HPDE6-E6E7 (cell line): ENCODE measurements at regions not wholly inside any gene's neighbourhood (a gene's known extent, or its start where the extent isn't known, plus 50 kb on each side); places are given as distances from the start of the nearest gene placed in this dataset.
"Not testable (repeated sequence)": the region's sequence is repeated elsewhere in the genome, so short reads cannot be mapped to it uniquely, and the experiment has no call there.

Experiments used
- DNase-seq: peaks from one replicate; pipeline ENCODE4 v3.0.0; 2011; ENCODE audit warnings: missing footprints; ENCODE audit errors: extremely low spot score

DNA sequence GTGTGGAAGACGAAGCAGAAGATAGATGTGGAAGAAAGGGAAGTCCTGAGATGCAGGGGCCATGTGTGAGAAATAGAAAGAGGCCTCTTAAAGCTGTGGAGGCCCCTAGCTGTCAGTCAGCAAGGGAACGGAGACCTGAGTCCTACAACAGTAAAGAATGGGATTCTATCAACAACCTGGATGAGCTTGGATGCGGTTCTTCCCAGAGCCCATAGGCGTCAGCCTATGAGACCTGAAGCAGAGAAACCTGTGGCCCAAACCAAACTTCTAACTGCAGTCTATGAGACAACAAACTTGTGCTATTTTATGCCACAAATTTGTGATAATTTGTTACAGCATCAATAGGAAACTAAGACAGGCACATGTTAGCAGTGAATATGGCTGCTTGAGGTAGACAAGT is 583.7 kb downstream of the ADCYAP1 start:
- DNase-seq = no peak

DNA sequence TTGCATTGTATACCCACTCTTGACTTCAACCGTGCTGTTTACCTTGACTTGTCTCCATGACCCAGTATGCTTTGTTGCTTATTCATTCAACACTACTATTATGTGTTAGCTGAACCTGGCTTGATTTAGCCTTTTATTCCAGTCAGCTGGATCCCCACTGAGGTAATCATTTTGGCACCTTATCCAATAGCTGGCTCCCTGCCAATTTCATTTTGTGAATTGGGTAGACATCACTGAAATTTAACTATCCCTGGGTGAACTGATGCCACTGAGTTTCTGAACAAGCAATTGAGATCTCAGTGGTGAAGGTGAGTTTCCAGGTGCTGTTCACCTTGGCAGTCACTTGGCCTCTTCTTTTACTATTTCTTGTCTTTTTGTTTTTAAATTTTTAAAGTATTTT is 584.3 kb downstream of the ADCYAP1 start:
- DNase-seq = no peak

DNA sequence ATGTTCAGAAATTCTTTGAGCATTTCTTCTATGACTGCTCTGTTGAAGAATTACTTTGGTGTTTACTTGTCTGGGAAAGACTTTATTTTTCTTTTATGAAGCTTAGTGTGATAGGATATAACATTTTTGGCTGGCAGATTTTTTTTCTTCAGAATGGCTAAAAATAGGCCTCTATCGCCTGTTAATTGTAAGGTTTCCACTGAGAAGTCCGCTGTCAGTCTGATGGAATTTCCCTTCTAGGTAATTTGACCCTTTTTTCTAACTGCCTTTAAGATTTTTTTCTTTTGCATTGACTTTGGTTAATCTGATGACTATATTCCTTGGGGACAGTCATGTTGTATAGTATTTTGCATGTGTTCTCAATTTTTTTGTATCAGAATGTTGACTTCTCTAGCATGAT is 590.7 kb downstream of the ADCYAP1 start:
- DNase-seq = no peak

DNA sequence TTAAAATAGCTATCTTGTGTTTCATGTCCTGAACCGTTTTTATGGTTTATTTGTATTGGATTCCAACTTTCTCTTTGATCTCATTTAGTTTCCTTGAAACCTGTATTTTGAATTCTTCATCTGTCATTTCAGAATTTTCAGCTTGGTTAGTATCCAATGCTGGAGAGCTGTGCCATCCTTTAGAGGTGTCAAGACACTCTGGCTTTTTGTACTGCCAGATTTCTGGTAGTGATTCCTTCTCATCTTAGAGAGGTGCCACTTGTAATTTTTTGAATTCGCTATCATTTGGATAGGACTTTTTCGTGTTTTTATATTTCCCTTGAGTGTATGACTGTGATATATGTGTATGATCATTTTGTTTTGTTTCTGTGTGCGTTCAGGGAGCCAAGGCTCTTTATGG is 591.4 kb downstream of the ADCYAP1 start:
- DNase-seq = no peak

DNA sequence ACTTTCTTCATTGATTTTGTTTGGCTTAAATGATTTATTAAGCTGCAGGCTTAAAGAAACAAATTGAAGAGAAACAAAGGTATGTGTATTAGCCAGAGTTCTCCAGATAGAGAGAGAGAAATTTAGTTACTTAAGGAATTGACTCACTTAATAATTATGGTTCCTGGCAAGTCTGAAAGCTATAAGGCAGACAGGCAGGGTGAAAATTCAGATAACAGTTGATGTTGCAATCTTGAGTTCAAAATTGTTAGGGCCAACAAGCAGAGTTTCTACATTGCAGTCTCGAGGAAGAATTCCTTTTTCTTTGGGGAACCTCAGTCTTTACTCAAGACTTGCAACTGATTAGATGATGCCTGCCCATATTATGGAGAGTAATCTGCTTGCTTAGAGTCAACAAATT is 593.5 kb downstream of the ADCYAP1 start:
- DNase-seq = no peak

DNA sequence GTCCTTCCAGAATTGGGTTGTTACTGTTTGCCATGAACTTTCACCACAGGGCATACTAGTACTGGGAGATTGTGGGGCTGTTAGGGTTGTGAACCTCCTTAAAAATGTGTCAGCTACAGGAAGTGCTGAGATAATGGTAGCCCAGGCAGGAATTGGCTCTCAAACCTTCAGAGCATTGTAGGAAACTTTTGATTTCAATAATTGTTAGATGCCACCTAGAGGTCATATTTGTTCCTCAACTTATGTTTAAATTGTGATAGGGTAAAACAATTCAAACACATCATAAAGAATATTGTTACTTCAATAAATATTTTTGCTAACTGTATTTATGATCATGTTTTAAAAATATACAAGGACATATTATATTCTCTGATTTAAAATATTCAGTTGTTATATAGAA is 594.6 kb downstream of the ADCYAP1 start:
- no peak for DNase-seq

DNA sequence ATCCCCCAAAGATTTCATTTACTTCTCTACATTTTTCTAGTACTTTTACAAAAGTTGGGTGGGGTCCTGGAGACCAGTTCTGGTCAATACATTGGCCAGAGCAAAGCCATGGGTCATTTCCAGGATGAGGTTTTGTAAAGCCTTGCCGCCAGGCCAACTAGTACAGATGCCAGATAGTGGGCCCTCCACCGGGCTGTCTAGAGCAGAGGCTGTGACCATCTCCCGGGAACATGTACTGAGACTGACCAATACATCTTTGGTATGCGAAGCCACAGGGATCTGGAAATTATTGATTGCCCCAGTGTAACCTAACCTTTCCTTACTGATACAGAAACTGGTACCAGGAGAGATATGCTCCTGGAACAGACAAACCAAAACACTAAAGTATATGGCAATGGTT is 599.2 kb downstream of the ADCYAP1 start:
- no peak for DNase-seq

DNA sequence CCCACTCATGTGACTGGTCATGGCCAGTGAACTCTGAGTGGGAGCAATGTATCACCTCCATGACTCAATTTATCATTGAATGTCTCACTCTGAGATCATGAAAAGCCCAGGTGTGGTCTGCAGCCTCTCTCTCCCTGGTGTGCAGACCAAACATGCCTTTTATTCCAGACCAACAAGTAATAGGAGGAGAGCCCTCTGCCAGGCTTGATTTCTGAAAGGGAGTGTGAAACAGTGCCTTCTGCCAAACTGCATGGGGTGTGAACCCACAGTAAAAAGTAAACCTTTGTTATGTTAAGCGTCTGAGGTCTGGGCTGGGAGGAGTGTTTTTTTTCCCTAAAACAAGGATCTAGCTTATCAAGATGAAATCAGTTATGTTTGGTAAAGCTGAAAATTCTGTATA is 601.2 kb downstream of the ADCYAP1 start:
- no peak for DNase-seq

- DNase-seq = no peak
These were observed 606.0 kb downstream of the ADCYAP1 start for GRCh38 chr18:1510542-1511179.

DNA sequence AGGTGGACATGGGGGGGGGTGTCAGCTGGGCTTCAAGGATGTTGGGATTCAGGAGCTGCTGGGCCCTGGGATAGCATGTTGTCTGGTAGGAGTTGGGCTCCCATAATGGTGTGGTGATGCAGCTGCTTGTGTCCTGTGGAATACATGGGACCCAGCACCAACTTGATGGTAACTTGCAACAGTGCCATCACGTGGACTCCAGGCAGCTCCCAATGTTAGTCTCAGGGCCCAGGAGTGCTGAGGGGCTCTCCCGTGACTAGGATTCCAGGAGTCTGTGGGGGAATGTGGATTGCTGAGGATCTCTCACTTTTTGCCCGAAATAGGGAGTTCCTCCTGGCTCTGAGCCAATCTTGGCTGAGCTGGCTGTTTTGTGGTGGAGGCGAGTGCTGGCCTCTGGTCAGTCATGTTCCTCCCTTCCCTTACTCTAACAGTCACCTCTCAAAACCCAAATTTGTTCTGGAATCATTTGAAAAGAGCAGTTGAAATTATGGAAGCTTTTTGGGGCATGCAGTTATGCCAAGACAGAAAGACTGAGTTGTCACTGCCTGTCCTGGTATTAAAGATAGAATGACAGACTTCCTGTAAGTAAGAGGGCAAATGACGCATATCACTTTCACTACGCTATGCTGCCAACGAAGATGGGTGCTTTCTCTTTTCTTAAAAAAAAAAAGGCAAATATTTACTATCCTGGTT is 607.1 kb downstream of the ADCYAP1 start:
- DNase-seq = no peak

DNA sequence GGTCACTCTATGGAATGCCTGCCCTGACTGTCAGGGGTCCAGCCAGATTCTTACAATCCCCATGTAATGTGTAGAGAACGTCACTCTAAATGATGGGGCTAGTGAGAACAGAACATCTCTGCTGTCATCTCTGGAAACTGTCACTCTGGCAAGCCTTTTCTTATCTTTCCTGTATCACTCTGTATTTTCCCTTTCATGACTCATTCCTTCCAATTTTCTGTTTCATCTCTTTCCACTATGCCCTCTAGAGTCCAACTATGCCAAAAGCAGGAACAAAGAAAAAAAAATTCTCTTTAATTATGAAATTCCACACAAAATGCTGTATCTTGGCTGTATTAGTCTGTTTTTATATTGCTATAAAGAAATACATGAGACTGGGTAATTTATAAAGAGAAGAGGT is 608.8 kb downstream of the ADCYAP1 start:
- DNase-seq = no peak

DNA sequence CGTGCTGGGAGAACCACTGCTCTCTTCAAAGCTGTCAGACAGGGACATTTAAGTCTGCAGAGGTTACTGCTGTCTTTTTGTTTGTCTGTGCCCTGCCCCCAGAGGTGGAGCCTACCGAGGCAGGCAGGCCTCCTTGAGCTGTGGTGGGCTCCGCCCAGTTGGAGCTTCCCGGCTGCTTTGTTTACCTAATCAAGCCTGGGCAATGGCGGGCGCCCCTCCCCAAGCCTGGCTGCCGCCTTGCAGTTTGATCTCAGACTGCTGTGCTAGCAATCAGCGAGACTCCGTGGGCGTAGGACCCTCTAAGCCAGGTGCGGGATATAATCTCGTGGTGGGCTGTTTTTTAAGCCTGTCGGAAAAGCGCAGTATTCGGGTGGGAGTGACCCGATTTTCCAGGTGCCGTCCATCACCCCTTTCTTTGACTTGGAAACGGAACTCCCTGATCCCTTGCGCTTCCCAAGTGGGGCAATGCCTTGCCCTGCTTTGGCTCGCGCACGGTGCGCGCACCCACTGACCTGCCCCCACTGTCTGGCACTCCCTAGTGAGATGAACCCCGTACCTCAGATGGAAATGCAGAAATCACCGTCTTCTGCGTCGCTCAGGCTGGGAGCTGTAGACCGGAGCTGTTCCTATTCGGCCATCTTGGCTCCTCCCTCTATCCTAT is 617.0 kb downstream of the ADCYAP1 start:
- not testable (repeated sequence) for DNase-seq

DNA sequence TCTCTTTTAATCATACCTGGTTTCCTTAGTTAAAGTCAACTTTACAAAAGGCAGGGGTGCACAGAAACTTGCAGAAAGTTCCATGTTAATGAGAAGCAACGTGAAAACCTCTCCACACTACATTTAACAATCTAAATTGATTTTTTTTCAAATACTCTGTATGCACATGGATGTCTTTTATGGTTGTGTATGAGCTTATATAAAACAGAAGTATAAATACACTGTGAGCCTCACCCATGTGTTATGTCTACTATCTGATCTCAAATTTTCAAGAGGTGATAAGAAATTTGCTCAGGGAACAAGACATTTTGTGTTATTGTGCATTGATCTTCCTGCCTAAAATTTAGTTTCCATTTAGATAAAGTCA is 617.6 kb downstream of the ADCYAP1 start:
- no peak for DNase-seq

GRCh38 chr18:1526991-1527390 is 622.3 kb downstream of the ADCYAP1 start:
- no peak for DNase-seq

DNA sequence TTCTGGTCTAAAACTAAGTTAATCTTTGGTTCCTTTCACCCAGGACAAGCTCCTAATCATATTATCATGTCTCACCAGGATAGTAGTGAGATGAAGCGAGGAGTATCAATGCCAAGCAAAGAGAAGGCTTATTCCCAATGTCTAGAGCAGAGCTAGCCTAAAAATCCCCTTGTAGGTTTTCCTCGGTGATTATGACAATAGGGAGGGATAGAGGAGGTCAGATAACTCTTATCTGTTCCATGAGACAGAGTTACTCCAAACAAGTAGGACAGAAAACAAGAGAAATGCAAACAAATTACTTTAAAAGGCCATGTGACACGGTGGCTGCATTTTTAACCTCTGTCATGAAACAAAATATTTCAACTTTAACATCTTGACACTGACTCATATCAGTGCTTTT is 623.1 kb downstream of the ADCYAP1 start:
- DNase-seq = no peak

DNA sequence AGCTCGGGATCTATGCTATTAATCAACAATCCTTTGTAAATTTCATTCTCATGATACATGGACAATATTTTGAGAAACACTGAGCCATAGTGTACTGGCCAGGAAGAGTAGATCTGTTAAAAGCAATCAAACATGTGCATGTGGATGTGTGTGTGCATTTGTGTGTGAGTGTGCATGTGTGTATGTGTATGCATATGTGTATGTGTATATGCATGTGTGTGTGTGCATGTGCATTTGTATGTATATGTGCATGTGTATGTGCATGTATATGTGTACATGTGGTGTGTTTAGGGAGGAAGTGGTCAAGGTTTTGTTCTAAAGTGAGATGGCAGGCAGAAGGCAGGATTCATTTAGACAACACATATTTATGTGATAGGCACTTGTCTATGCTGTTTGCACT is 623.8 kb downstream of the ADCYAP1 start:
- no peak for DNase-seq

GRCh38 chr18:1528964-1529509 is 624.4 kb downstream of the ADCYAP1 start:
- no peak for DNase-seq

DNA sequence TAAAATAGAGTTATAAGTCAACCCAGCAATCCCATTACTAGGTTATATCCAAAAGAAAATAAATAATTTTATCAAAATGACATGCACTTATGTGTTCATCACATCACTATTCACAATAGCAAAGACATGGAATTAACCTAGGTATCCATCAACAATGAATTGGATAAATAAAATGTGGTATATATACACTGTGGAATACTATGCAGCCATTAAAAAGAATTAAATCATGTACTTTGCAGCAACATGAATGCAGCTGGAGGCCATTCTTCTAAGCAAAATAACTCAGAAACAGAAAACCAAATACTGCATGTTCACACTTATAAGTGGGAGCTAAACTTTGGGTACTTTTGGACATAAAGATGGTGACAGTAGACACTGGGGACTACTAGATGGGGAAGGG is 626.0 kb downstream of the ADCYAP1 start:
- DNase-seq = no peak

GRCh38 chr18:1539276-1539675 is 634.6 kb downstream of the ADCYAP1 start:
- DNase-seq = no peak

DNA sequence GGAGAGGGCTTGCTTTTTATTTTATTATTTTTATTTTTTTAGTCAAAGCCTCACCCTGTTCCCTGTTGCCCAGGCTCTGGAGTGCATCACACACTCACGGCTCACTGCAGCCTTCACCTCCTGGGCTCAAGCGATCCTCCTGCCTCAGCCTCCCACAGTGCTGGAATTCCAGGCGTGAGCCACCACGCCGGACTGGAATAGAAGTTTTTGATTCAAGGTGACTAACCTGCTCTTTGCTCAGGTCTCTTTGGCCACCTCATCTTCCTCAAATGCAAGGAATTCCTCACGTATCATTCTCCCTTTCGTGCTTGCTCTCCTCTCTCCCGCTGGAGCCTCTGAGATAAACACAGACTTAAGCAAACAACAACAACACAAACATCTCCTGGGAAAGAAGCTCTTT is 636.8 kb downstream of the ADCYAP1 start:
- no peak for DNase-seq

GRCh38 chr18:1542230-1542774 is 637.6 kb downstream of the ADCYAP1 start:
- no peak for DNase-seq

- DNase-seq = no peak
These were observed 639.3 kb downstream of the ADCYAP1 start for GRCh38 chr18:1544016-1544415.

- DNase-seq = not testable (repeated sequence)
These were observed 653.0 kb downstream of the ADCYAP1 start for GRCh38 chr18:1557711-1558110.
